ENCODE measurements at regions not wholly inside any gene's neighbourhood (a gene's known extent, or its start where the extent isn't known, plus 50 kb on each side); places are given as distances from the start of the nearest gene placed in this dataset.

DNA sequence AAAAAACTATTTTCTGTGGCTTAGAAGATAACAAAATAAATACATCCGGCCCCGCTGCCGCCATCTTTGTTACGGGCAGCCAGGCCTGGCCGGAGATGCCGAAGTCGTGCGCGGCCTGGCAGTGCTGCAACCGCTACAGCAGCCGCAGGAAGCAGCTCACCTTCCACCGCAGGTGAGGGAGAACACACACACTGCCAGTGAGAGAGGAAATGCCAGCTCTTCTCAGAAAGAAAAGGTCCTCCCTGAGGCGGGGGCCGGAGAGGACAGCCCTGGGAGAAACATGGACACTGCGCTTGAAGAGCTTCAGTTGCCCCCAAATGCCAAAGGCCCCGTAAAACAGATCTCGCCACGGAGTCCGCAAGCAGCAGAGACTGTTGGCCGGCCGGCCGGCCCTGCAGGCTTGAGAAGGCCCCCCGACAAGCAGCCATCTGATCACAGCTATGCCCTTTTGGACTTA, 323.2 kb downstream of the AMY1C start:
- TF ChIP-seq CTCF (IDR thresholded peaks at IDR 0.05) (no peak), POLR2A (IDR thresholded peaks at IDR 0.05) (no peak), EP300 (IDR thresholded peaks at IDR 0.05) (no peak)
